Nephron progenitor cell (in vitro differentiated cells): ENCODE measurements at regions not wholly inside any gene's neighbourhood (a gene's known extent, or its start where the extent isn't known, plus 50 kb on each side); places are given as distances from the start of the nearest gene placed in this dataset.

Experiments used
- DNase-seq: peaks from one replicate; pipeline ENCODE4 v3.0.0; 2021
- H3K27ac Mint-ChIP-seq: 2 replicates; pipeline ENCODE4 v1.8.0; 2021; ENCODE audit warnings: mild to moderate bottlenecking, moderate library complexity, mixed read lengths
- H3K27me3 Mint-ChIP-seq: 2 replicates; pipeline ENCODE4 v1.8.0; 2021; ENCODE audit warnings: mild to moderate bottlenecking, low read depth, mixed read lengths; ENCODE audit not compliant: poor library complexity
- H3K36me3 Mint-ChIP-seq: 2 replicates; pipeline ENCODE4 v1.8.0; 2021; ENCODE audit warnings: low read depth, mixed read lengths
- H3K4me1 Mint-ChIP-seq: 2 replicates; pipeline ENCODE4 v1.8.0; 2021; ENCODE audit warnings: mixed read lengths
- H3K4me3 Mint-ChIP-seq: 2 replicates; pipeline ENCODE4 v1.8.0; 2021; ENCODE audit warnings: mild to moderate bottlenecking, moderate library complexity, mixed read lengths
- H3K9me3 Mint-ChIP-seq: 2 replicates; pipeline ENCODE4 v1.8.0; 2021; ENCODE audit warnings: mild to moderate bottlenecking, moderate library complexity, mixed read lengths
- CTCF ChIP-seq: fragments of 200-600 bp; sonication (generic); IDR thresholded peaks from 2 replicates; pipeline ENCODE4 v1.5.0; 2021; ENCODE audit warnings: antibody characterized with exemption

- peaks cover 5% of the 10 kb centered on the region for H3K9me3 Mint-ChIP-seq
- H3K27ac Mint-ChIP-seq, result no peak overlapping the region
- H3K27me3 Mint-ChIP-seq, result no peaks in the 10 kb centered on the region
- TF ChIP-seq CTCF, result no peak
- DNase-seq, result no peak
- no peak overlapping the region for H3K4me3 Mint-ChIP-seq
- H3K36me3 Mint-ChIP-seq, result no peaks in the 10 kb centered on the region
- peaks cover 22% of the 10 kb centered on the region for H3K4me1 Mint-ChIP-seq
Measured at GRCh38 chr11:15800111-15800800, 556.1 kb downstream of the SOX6 start.

GRCh38 chr11:15801126-15801525 is 555.2 kb downstream of the SOX6 start:
- H3K27me3 Mint-ChIP-seq, result no peaks in the 10 kb centered on the region
- H3K9me3 Mint-ChIP-seq, result peaks cover 5% of the 10 kb centered on the region
- no peak overlapping the region for H3K4me3 Mint-ChIP-seq
- no peak for DNase-seq
- H3K4me1 Mint-ChIP-seq, result peaks cover 30% of the 10 kb centered on the region
- TF ChIP-seq CTCF, result no peak
- no peak overlapping the region for H3K27ac Mint-ChIP-seq
- H3K36me3 Mint-ChIP-seq, result no peaks in the 10 kb centered on the region

- no peak overlapping the region for H3K4me3 Mint-ChIP-seq
- H3K4me1 Mint-ChIP-seq, result peaks cover 35% of the 10 kb centered on the region
- no peak for TF ChIP-seq CTCF
- H3K27me3 Mint-ChIP-seq, result no peaks in the 10 kb centered on the region
- H3K36me3 Mint-ChIP-seq, result no peaks in the 10 kb centered on the region
- no peak overlapping the region for H3K27ac Mint-ChIP-seq
- peaks cover 5% of the 10 kb centered on the region for H3K9me3 Mint-ChIP-seq
- DNase-seq, result no peak
Measured at GRCh38 chr11:15801616-15802015, 554.7 kb downstream of the SOX6 start.

GRCh38 chr11:15805726-15806125 is 550.6 kb downstream of the SOX6 start:
- H3K27me3 Mint-ChIP-seq, result no peaks in the 10 kb centered on the region
- no peaks in the 10 kb centered on the region for H3K36me3 Mint-ChIP-seq
- peaks cover 49% of the 10 kb centered on the region for H3K4me1 Mint-ChIP-seq
- H3K27ac Mint-ChIP-seq, result no peak overlapping the region
- TF ChIP-seq CTCF, result no peak
- H3K4me3 Mint-ChIP-seq, result no peak overlapping the region
- peaks cover 5% of the 10 kb centered on the region for H3K9me3 Mint-ChIP-seq
- DNase-seq, result no peak

GRCh38 chr11:15806217-15806616 is 550.1 kb downstream of the SOX6 start:
- no peaks in the 10 kb centered on the region for H3K36me3 Mint-ChIP-seq
- peaks cover 49% of the 10 kb centered on the region for H3K4me1 Mint-ChIP-seq
- DNase-seq, result no peak
- no peak for TF ChIP-seq CTCF
- no peaks in the 10 kb centered on the region for H3K27me3 Mint-ChIP-seq
- H3K27ac Mint-ChIP-seq, result no peak overlapping the region
- peaks cover 5% of the 10 kb centered on the region for H3K9me3 Mint-ChIP-seq
- H3K4me3 Mint-ChIP-seq, result no peak overlapping the region

GRCh38 chr11:15807827-15808226 is 548.5 kb downstream of the SOX6 start:
- no peaks in the 10 kb centered on the region for H3K36me3 Mint-ChIP-seq
- H3K27me3 Mint-ChIP-seq, result no peaks in the 10 kb centered on the region
- DNase-seq, result no peak
- no peak overlapping the region for H3K4me3 Mint-ChIP-seq
- H3K27ac Mint-ChIP-seq, result no peak overlapping the region
- peaks cover 49% of the 10 kb centered on the region for H3K4me1 Mint-ChIP-seq
- no peak for TF ChIP-seq CTCF
- H3K9me3 Mint-ChIP-seq, result peaks cover 5% of the 10 kb centered on the region
